ENCODE measurements at regions not wholly inside any gene's neighbourhood (a gene's known extent, or its start where the extent isn't known, plus 50 kb on each side); places are given as distances from the start of the nearest gene placed in this dataset.

- intact Hi-C loops (cut with DNase I) = no loop called here
- 93% methylated on average over 9 of the region's 9 CpGs for WGBS
- Histone ChIP-seq H3K4me3 (ENCODE audit: low read length) (no peak overlapping the region), H3K27me3 (ENCODE audit: control insufficient read depth, insufficient read depth) (no peaks in the 10 kb centered on the region), H3K27ac (ENCODE audit: low read length) (no peak overlapping the region), H3K9me3 (ENCODE audit: control insufficient read depth, low read length) (no peaks in the 10 kb centered on the region), H3K4me1 (ENCODE audit: control insufficient read depth, insufficient read depth, low read length) (no peaks in the 10 kb centered on the region)
- ATAC-seq (no peak), DNase-seq (no peak)
Measured at GRCh38 chr4:20381005-20381404, 129.3 kb downstream of the SLIT2 start.

- intact Hi-C loops (cut with DNase I) = no loop called here
- DNase-seq (no peak), ATAC-seq (no peak)
- no peak overlapping the region for H3K27ac ChIP-seq (ENCODE audit: low read length)
- H3K4me1 ChIP-seq (ENCODE audit: control insufficient read depth, insufficient read depth, low read length) = no peaks in the 10 kb centered on the region
- H3K4me3 ChIP-seq (ENCODE audit: low read length) = no peak overlapping the region
- no peaks in the 10 kb centered on the region for H3K9me3 ChIP-seq (ENCODE audit: control insufficient read depth, low read length)
- H3K27me3 ChIP-seq (ENCODE audit: control insufficient read depth, insufficient read depth) = no peaks in the 10 kb centered on the region
Measured at GRCh38 chr4:20383283-20383682, 131.6 kb downstream of the SLIT2 start.

- Histone ChIP-seq H3K4me3 (ENCODE audit: low read length) (no peak overlapping the region), H3K27ac (ENCODE audit: low read length) (no peak overlapping the region), H3K27me3 (ENCODE audit: control insufficient read depth, insufficient read depth) (no peaks in the 10 kb centered on the region), H3K4me1 (ENCODE audit: control insufficient read depth, insufficient read depth, low read length) (no peaks in the 10 kb centered on the region), H3K9me3 (ENCODE audit: control insufficient read depth, low read length) (no peaks in the 10 kb centered on the region)
- DNase-seq (no peak), ATAC-seq (no peak)
- intact Hi-C loops (cut with DNase I) = no loop called here
Measured at GRCh38 chr4:20383969-20384368, 132.3 kb downstream of the SLIT2 start.

GRCh38 chr4:20384456-20384855 is 132.8 kb downstream of the SLIT2 start:
- intact Hi-C loops (cut with DNase I) = no loop called here
- no peak overlapping the region for H3K4me3 ChIP-seq (ENCODE audit: low read length)
- WGBS = 57% methylated on average over 5 of the region's 5 CpGs

GRCh38 chr4:20386001-20386740 is 134.5 kb downstream of the SLIT2 start:
- no peaks in the 10 kb centered on the region for H3K9me3 ChIP-seq (ENCODE audit: control insufficient read depth, low read length)
- intact Hi-C loops (cut with DNase I) = no loop called here
- DNase-seq = no peak
- H3K4me1 ChIP-seq (ENCODE audit: control insufficient read depth, insufficient read depth, low read length) = no peaks in the 10 kb centered on the region
- no peak overlapping the region for H3K27ac ChIP-seq (ENCODE audit: low read length)
- no peaks in the 10 kb centered on the region for H3K27me3 ChIP-seq (ENCODE audit: control insufficient read depth, insufficient read depth)
- ATAC-seq = no peak
- WGBS = 67% methylated on average over 2 of the region's 2 CpGs
- no peak overlapping the region for H3K4me3 ChIP-seq (ENCODE audit: low read length)

More at GRCh38 chr4:20384456-20384855, 132.8 kb downstream of the SLIT2 start:
- DNase-seq = no peak
- H3K4me1 ChIP-seq (ENCODE audit: control insufficient read depth, insufficient read depth, low read length) = no peaks in the 10 kb centered on the region
- no peaks in the 10 kb centered on the region for H3K27me3 ChIP-seq (ENCODE audit: control insufficient read depth, insufficient read depth)
- ATAC-seq = no peak
- no peaks in the 10 kb centered on the region for H3K9me3 ChIP-seq (ENCODE audit: control insufficient read depth, low read length)
- no peak overlapping the region for H3K27ac ChIP-seq (ENCODE audit: low read length)

- DNase-seq (no peak), ATAC-seq (no peak)
- no peaks in the 10 kb centered on the region for H3K9me3 ChIP-seq (ENCODE audit: control insufficient read depth, low read length)
- no peaks in the 10 kb centered on the region for H3K27me3 ChIP-seq (ENCODE audit: control insufficient read depth, insufficient read depth)
- intact Hi-C loops (cut with DNase I) = no loop called here
- 87% methylated on average over 5 of the region's 5 CpGs for WGBS
- no peak overlapping the region for H3K4me3 ChIP-seq (ENCODE audit: low read length)
- H3K27ac ChIP-seq (ENCODE audit: low read length) = no peak overlapping the region
- H3K4me1 ChIP-seq (ENCODE audit: control insufficient read depth, insufficient read depth, low read length) = no peaks in the 10 kb centered on the region
Measured at GRCh38 chr4:20386906-20387305, 135.2 kb downstream of the SLIT2 start.

GRCh38 chr4:20391198-20391597 is 139.5 kb downstream of the SLIT2 start:
- Histone ChIP-seq H3K27ac (ENCODE audit: low read length) (no peak overlapping the region), H3K9me3 (ENCODE audit: control insufficient read depth, low read length) (no peaks in the 10 kb centered on the region)
- 42% methylated on average over 1 of the region's 1 CpG for WGBS

GRCh38 chr4:20391912-20392311 is 140.2 kb downstream of the SLIT2 start:
- ATAC-seq (no peak), DNase-seq (no peak)
- intact Hi-C loops (cut with DNase I) = no loop called here
- 89% methylated on average over 5 of the region's 5 CpGs for WGBS
- no peaks in the 10 kb centered on the region for H3K27me3 ChIP-seq (ENCODE audit: control insufficient read depth, insufficient read depth)
- H3K4me3 ChIP-seq (ENCODE audit: low read length) = no peak overlapping the region
- no peak overlapping the region for H3K27ac ChIP-seq (ENCODE audit: low read length)
- H3K9me3 ChIP-seq (ENCODE audit: control insufficient read depth, low read length) = no peaks in the 10 kb centered on the region
- H3K4me1 ChIP-seq (ENCODE audit: control insufficient read depth, insufficient read depth, low read length) = no peaks in the 10 kb centered on the region

More at GRCh38 chr4:20391198-20391597, 139.5 kb downstream of the SLIT2 start:
- intact Hi-C loops (cut with DNase I) = no loop called here
- Histone ChIP-seq H3K4me3 (ENCODE audit: low read length) (no peak overlapping the region), H3K4me1 (ENCODE audit: control insufficient read depth, insufficient read depth, low read length) (no peaks in the 10 kb centered on the region), H3K27me3 (ENCODE audit: control insufficient read depth, insufficient read depth) (no peaks in the 10 kb centered on the region)
- DNase-seq (no peak), ATAC-seq (no peak)

GRCh38 chr4:20393486-20394100 is 141.9 kb downstream of the SLIT2 start:
- intact Hi-C loops (cut with DNase I) = no loop called here
- Histone ChIP-seq H3K4me3 (ENCODE audit: low read length) (no peak overlapping the region), H3K27ac (ENCODE audit: low read length) (no peak overlapping the region), H3K9me3 (ENCODE audit: control insufficient read depth, low read length) (no peaks in the 10 kb centered on the region), H3K4me1 (ENCODE audit: control insufficient read depth, insufficient read depth, low read length) (no peaks in the 10 kb centered on the region), H3K27me3 (ENCODE audit: control insufficient read depth, insufficient read depth) (no peaks in the 10 kb centered on the region)
- 59% methylated on average over 5 of the region's 5 CpGs for WGBS
- ATAC-seq (no peak), DNase-seq (no peak)

GRCh38 chr4:20394512-20394911 is 142.8 kb downstream of the SLIT2 start:
- DNase-seq = no peak
- H3K27me3 ChIP-seq (ENCODE audit: control insufficient read depth, insufficient read depth) = no peaks in the 10 kb centered on the region
- H3K4me1 ChIP-seq (ENCODE audit: control insufficient read depth, insufficient read depth, low read length) = no peaks in the 10 kb centered on the region
- WGBS = 86% methylated on average over 2 of the region's 2 CpGs
- no peaks in the 10 kb centered on the region for H3K9me3 ChIP-seq (ENCODE audit: control insufficient read depth, low read length)
- H3K27ac ChIP-seq (ENCODE audit: low read length) = no peak overlapping the region
- intact Hi-C loops (cut with DNase I) = no loop called here
- no peak overlapping the region for H3K4me3 ChIP-seq (ENCODE audit: low read length)
- ATAC-seq = no peak

- intact Hi-C loops (cut with DNase I) = no loop called here
Measured at GRCh38 chr4:20395160-20395773, 143.6 kb downstream of the SLIT2 start.

More at GRCh38 chr4:20395160-20395773, 143.6 kb downstream of the SLIT2 start:
- no peaks in the 10 kb centered on the region for H3K27me3 ChIP-seq (ENCODE audit: control insufficient read depth, insufficient read depth)
- ATAC-seq (no peak), DNase-seq (peak in 2 of 3 donors; percentile 10 to 34)
- H3K4me3 ChIP-seq (ENCODE audit: low read length) = no peak overlapping the region
- H3K4me1 ChIP-seq (ENCODE audit: control insufficient read depth, insufficient read depth, low read length) = no peaks in the 10 kb centered on the region
- H3K9me3 ChIP-seq (ENCODE audit: control insufficient read depth, low read length) = no peaks in the 10 kb centered on the region
- no peak overlapping the region for H3K27ac ChIP-seq (ENCODE audit: low read length)
- 55% methylated on average over 3 of the region's 3 CpGs for WGBS
